WTC11 (cell line): ENCODE measurements at regions not wholly inside any gene's neighbourhood (a gene's known extent, or its start where the extent isn't known, plus 50 kb on each side); places are given as distances from the start of the nearest gene placed in this dataset.

Experiments
- ATAC-seq: fragments of 200-7000 bp; cut with Tn5 transposase; 2 replicates; pipeline ENCODE4 v1.10.0; 2021; ENCODE audit warnings: mild to moderate bottlenecking, moderate library complexity
- CTCF ChIA-PET: fragments of 300-600 bp; sonication (Branson Sonifier 250); formaldehyde crosslinking; loops from one replicate; lab custom pipeline; 2021; ENCODE audit warnings: antibody characterized with exemption; lab: Charles Lee
- POLR2A ChIA-PET: fragments of 350-600 bp; sonication (Branson Sonifier 250); formaldehyde crosslinking; loops from one replicate; lab custom pipeline; 2021; ENCODE audit warnings: antibody characterized with exemption; lab: Charles Lee
- DNase-seq: peaks from one replicate; pipeline ENCODE4 v3.0.0; 2021; ENCODE audit warnings: low spot score
- H3K27ac Mint-ChIP-seq: 2 replicates; pipeline ENCODE4 v1.8.0; 2021; ENCODE audit warnings: mixed read lengths
- H3K27me3 Mint-ChIP-seq: 2 replicates; pipeline ENCODE4 v1.8.0; 2021; ENCODE audit warnings: low read depth, mild to moderate bottlenecking, moderate library complexity, mixed read lengths
- H3K36me3 Mint-ChIP-seq: 2 replicates; pipeline ENCODE4 v1.8.0; 2021; ENCODE audit warnings: mixed read lengths
- H3K4me1 Mint-ChIP-seq: 2 replicates; pipeline ENCODE4 v1.8.0; 2022; ENCODE audit warnings: mixed read lengths
- H3K4me3 Mint-ChIP-seq: 2 replicates; pipeline ENCODE4 v1.8.0; 2021; ENCODE audit warnings: mild to moderate bottlenecking, moderate library complexity, mixed read lengths
- H3K9me3 Mint-ChIP-seq: 2 replicates; pipeline ENCODE4 v1.8.0; 2021; ENCODE audit warnings: mixed read lengths
- CBFB ChIP-seq: sonication (generic); formaldehyde crosslinking; IDR thresholded peaks from 2 replicates; pipeline ENCODE4 v1.8.1; 2022; ENCODE audit warnings: mild to moderate bottlenecking, low read depth, missing genetic modification reagents
- ELF4 ChIP-seq: sonication (generic); formaldehyde crosslinking; IDR thresholded peaks from 2 replicates; pipeline ENCODE4 v1.8.1; 2022; ENCODE audit warnings: low read depth, mild to moderate bottlenecking, moderate library complexity, missing genetic modification reagents
- JAZF1 ChIP-seq: fragments of 250-450 bp; sonication (Bioruptor Pico); IDR thresholded peaks from 2 replicates; pipeline ENCODE4 v1.9.0; 2021; ENCODE audit warnings: moderate library complexity, mild to moderate bottlenecking, inconsistent platforms
- JUN ChIP-seq: sonication (generic); formaldehyde crosslinking; IDR thresholded peaks from 2 replicates; pipeline ENCODE4 v1.8.0; 2023; ENCODE audit warnings: mild to moderate bottlenecking, missing genetic modification reagents
- NR1H2 ChIP-seq: sonication (generic); formaldehyde crosslinking; IDR thresholded peaks from 2 replicates; pipeline ENCODE4 v1.9.0; 2021; ENCODE audit warnings: mild to moderate bottlenecking, moderate library complexity, missing genetic modification reagents
- RELA ChIP-seq: sonication (generic); formaldehyde crosslinking; IDR thresholded peaks from 2 replicates; pipeline ENCODE4 v1.8.1; 2022; ENCODE audit warnings: missing genetic modification reagents, mild to moderate bottlenecking, borderline replicate concordance
- SMAD3 ChIP-seq: sonication (generic); formaldehyde crosslinking; IDR thresholded peaks from 2 replicates; pipeline ENCODE4 v1.8.0; 2022; ENCODE audit warnings: missing genetic modification reagents, mild to moderate bottlenecking, borderline replicate concordance
- SP1 ChIP-seq: sonication (generic); formaldehyde crosslinking; conservative IDR thresholded peaks from 2 replicates; pipeline ENCODE4 v1.8.1; 2022; ENCODE audit warnings: missing genetic modification reagents
- TEAD1 ChIP-seq: sonication (generic); formaldehyde crosslinking; IDR thresholded peaks from 2 replicates; pipeline ENCODE4 v1.8.0; 2022; ENCODE audit warnings: mild to moderate bottlenecking, missing genetic modification reagents
- TEAD4 ChIP-seq: sonication (generic); formaldehyde crosslinking; IDR thresholded peaks from 2 replicates; pipeline ENCODE4 v1.8.0; 2022; ENCODE audit warnings: mild to moderate bottlenecking, missing genetic modification reagents
- ZNF121 ChIP-seq: sonication (generic); formaldehyde crosslinking; IDR thresholded peaks from 2 replicates; pipeline ENCODE4 v1.8.0; 2023; ENCODE audit warnings: missing genetic modification reagents
- TF ChIP-seq, protein P1 (sequence below): sonication (generic); formaldehyde crosslinking; IDR thresholded peaks from 2 replicates; pipeline ENCODE4 v1.8.0; 2022; ENCODE audit warnings: mild to moderate bottlenecking, missing genetic modification reagents
- TF ChIP-seq, protein P2 (sequence below): fragments of 250-450 bp; sonication (Bioruptor Pico); IDR thresholded peaks from 2 replicates; pipeline ENCODE4 v1.8.0; 2021; ENCODE audit warnings: mild to moderate bottlenecking
- TF ChIP-seq, protein P3 (sequence below): sonication (generic); formaldehyde crosslinking; conservative IDR thresholded peaks from 2 replicates; pipeline ENCODE4 v1.8.1; 2022; ENCODE audit warnings: mild to moderate bottlenecking, missing genetic modification reagents
- TF ChIP-seq, protein P4 (sequence below): sonication (generic); formaldehyde crosslinking; IDR thresholded peaks from 2 replicates; pipeline ENCODE4 v1.8.0; 2023; ENCODE audit warnings: mild to moderate bottlenecking, missing genetic modification reagents
- TF ChIP-seq, protein P5 (sequence below): fragments of 250-450 bp; sonication (Bioruptor Pico); IDR thresholded peaks from 2 replicates; pipeline ENCODE4 v1.9.0; 2021; ENCODE audit warnings: mild to moderate bottlenecking
- TF ChIP-seq, protein P6 (sequence below): sonication (generic); formaldehyde crosslinking; IDR thresholded peaks from 2 replicates; pipeline ENCODE4 v1.8.1; 2023; ENCODE audit warnings: mild to moderate bottlenecking, missing genetic modification reagents, moderate library complexity
- TF ChIP-seq, protein P7 (sequence below): sonication (generic); formaldehyde crosslinking; IDR thresholded peaks from 2 replicates; pipeline ENCODE4 v1.8.0; 2022; ENCODE audit warnings: mild to moderate bottlenecking, missing genetic modification reagents
- TF ChIP-seq, protein P8 (sequence below): sonication (generic); formaldehyde crosslinking; IDR thresholded peaks from 2 replicates; pipeline ENCODE4 v1.8.1; 2023; ENCODE audit warnings: mild to moderate bottlenecking, missing genetic modification reagents
- TF ChIP-seq, protein P9 (sequence below): sonication (generic); formaldehyde crosslinking; IDR thresholded peaks from 2 replicates; pipeline ENCODE4 v1.8.1; 2022; ENCODE audit warnings: low read depth, mild to moderate bottlenecking, moderate library complexity, missing genetic modification reagents, borderline replicate concordance

DNA sequence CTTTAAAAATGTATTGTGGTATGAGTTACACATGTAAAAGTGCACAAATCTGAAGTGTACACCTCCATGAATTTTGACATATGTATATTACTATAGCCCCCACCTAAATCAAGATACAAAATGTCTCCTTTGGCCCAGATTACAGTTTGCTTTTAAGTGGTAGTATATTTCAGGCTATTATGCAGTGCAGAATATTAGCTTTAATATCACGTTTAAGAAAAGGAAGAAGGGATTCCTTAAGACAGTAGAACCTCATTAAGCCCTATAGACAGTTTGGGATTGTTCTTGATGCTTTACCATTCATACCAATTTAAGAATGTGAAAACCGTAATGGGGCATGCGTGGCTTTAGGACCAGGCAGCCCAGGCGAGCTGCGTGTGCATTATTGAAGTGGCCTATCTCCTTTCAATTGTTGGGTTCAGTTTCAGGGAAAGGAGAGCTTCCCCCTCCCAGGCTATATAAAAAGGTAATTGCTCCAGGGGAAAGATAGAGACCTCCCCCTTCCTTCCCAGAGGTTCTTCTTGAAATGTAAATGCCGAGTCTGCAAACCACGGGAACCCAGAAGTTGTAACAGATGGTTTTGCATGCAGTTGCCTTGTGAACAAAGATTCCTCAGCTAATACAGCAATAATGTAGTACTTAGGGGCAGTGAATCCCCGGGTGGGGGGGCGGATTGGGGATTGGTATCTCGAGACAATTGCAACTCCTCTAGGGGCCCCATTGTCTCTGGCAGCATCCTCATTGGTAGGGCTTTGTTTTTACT, 106.1 kb downstream of the UCHL1 start:
- Mint-ChIP-seq H3K27me3 (peaks cover 97% of the 10 kb centered on the region), H3K27ac (no peak overlapping the region), H3K36me3 (no peaks in the 10 kb centered on the region), H3K4me3 (peak overlapping the region; percentile 36; the same call in 1 of the 2 replicates), H3K9me3 (no peaks in the 10 kb centered on the region), H3K4me1 (peaks cover 45% of the 10 kb centered on the region)
- POLR2A ChIA-PET, result no interaction called here
- ATAC-seq (peak; percentile 18), DNase-seq (peak; percentile 72)
- CTCF ChIA-PET, result interaction anchor here (2.7 to 3.2 kb wide), 2 partner anchors 82 to 282 kb away, joined by 14 to 15 read pairs; no protein-coding TSS in a partner anchor
- TF ChIP-seq TEAD1 (CRISPR knock-in tag), result peak; percentile 68; the same call in 1 of the 2 replicates
- TF ChIP-seq, protein P1, sequence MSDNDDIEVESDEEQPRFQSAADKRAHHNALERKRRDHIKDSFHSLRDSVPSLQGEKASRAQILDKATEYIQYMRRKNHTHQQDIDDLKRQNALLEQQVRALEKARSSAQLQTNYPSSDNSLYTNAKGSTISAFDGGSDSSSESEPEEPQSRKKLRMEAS, result no peak
- TF ChIP-seq, protein P2, sequence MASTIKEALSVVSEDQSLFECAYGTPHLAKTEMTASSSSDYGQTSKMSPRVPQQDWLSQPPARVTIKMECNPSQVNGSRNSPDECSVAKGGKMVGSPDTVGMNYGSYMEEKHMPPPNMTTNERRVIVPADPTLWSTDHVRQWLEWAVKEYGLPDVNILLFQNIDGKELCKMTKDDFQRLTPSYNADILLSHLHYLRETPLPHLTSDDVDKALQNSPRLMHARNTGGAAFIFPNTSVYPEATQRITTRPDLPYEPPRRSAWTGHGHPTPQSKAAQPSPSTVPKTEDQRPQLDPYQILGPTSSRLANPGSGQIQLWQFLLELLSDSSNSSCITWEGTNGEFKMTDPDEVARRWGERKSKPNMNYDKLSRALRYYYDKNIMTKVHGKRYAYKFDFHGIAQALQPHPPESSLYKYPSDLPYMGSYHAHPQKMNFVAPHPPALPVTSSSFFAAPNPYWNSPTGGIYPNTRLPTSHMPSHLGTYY (CRISPR knock-in tag), result no peak
- TF ChIP-seq, protein P3, sequence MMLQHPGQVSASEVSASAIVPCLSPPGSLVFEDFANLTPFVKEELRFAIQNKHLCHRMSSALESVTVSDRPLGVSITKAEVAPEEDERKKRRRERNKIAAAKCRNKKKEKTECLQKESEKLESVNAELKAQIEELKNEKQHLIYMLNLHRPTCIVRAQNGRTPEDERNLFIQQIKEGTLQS (CRISPR knock-in tag), result no peak
- no peak for TF ChIP-seq CBFB (CRISPR knock-in tag)
- no peak for TF ChIP-seq RELA (CRISPR knock-in tag)
- TF ChIP-seq, protein P4, sequence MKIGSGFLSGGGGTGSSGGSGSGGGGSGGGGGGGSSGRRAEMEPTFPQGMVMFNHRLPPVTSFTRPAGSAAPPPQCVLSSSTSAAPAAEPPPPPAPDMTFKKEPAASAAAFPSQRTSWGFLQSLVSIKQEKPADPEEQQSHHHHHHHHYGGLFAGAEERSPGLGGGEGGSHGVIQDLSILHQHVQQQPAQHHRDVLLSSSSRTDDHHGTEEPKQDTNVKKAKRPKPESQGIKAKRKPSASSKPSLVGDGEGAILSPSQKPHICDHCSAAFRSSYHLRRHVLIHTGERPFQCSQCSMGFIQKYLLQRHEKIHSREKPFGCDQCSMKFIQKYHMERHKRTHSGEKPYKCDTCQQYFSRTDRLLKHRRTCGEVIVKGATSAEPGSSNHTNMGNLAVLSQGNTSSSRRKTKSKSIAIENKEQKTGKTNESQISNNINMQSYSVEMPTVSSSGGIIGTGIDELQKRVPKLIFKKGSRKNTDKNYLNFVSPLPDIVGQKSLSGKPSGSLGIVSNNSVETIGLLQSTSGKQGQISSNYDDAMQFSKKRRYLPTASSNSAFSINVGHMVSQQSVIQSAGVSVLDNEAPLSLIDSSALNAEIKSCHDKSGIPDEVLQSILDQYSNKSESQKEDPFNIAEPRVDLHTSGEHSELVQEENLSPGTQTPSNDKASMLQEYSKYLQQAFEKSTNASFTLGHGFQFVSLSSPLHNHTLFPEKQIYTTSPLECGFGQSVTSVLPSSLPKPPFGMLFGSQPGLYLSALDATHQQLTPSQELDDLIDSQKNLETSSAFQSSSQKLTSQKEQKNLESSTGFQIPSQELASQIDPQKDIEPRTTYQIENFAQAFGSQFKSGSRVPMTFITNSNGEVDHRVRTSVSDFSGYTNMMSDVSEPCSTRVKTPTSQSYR, result 0 out of 2 replicates have a peak, but pooled peaks have one; percentile 34
- TF ChIP-seq, protein P5, sequence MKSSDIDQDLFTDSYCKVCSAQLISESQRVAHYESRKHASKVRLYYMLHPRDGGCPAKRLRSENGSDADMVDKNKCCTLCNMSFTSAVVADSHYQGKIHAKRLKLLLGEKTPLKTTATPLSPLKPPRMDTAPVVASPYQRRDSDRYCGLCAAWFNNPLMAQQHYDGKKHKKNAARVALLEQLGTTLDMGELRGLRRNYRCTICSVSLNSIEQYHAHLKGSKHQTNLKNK (CRISPR knock-in tag), result no peak
- TF ChIP-seq, protein P6, sequence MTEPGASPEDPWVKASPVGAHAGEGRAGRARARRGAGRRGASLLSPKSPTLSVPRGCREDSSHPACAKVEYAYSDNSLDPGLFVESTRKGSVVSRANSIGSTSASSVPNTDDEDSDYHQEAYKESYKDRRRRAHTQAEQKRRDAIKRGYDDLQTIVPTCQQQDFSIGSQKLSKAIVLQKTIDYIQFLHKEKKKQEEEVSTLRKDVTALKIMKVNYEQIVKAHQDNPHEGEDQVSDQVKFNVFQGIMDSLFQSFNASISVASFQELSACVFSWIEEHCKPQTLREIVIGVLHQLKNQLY, result no peak
- TF ChIP-seq JAZF1 (CRISPR knock-in tag), result no peak

DNA sequence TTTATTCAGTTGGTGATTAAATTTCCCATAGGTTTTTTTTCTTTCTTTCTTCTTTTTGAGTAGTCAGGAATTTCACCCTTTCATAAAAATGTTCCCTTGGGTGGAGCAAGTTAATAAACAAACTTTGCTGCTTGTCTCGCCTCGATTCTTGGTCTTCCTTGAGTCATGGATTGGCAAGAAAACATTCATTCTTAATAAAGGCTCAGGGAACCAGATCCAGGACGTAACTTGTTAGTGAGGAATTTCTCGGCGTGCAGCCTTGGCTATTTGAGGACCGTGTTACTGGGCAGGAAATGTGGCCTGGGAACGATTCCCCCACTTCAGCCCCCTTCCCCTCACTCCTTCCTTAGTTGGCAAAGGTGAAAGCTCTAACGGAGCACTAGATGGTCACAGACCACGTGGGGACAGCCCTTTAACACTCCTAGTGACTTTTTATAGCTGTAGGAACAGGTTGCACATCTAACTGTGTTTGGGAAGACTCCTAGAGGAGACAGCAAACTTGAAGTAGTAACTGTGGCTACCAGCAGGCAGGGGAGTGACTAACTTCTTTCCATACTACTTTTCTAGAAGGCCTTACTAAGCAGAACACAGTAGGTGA, 106.8 kb downstream of the UCHL1 start:
- ATAC-seq (no peak), DNase-seq (no peak)
- no peak for TF ChIP-seq SMAD3 (CRISPR knock-in tag)
- TF ChIP-seq NR1H2 (CRISPR knock-in tag), result no peak
- no peak for TF ChIP-seq JUN (CRISPR knock-in tag)
- TF ChIP-seq, protein P7, sequence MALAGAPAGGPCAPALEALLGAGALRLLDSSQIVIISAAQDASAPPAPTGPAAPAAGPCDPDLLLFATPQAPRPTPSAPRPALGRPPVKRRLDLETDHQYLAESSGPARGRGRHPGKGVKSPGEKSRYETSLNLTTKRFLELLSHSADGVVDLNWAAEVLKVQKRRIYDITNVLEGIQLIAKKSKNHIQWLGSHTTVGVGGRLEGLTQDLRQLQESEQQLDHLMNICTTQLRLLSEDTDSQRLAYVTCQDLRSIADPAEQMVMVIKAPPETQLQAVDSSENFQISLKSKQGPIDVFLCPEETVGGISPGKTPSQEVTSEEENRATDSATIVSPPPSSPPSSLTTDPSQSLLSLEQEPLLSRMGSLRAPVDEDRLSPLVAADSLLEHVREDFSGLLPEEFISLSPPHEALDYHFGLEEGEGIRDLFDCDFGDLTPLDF (CRISPR knock-in tag), result no peak
- TF ChIP-seq, protein P3 (CRISPR knock-in tag), result no peak
- TF ChIP-seq, protein P8, sequence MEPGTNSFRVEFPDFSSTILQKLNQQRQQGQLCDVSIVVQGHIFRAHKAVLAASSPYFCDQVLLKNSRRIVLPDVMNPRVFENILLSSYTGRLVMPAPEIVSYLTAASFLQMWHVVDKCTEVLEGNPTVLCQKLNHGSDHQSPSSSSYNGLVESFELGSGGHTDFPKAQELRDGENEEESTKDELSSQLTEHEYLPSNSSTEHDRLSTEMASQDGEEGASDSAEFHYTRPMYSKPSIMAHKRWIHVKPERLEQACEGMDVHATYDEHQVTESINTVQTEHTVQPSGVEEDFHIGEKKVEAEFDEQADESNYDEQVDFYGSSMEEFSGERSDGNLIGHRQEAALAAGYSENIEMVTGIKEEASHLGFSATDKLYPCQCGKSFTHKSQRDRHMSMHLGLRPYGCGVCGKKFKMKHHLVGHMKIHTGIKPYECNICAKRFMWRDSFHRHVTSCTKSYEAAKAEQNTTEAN (CRISPR knock-in tag), result no peak
- TF ChIP-seq TEAD4, result no peak
- TF ChIP-seq, protein P9, sequence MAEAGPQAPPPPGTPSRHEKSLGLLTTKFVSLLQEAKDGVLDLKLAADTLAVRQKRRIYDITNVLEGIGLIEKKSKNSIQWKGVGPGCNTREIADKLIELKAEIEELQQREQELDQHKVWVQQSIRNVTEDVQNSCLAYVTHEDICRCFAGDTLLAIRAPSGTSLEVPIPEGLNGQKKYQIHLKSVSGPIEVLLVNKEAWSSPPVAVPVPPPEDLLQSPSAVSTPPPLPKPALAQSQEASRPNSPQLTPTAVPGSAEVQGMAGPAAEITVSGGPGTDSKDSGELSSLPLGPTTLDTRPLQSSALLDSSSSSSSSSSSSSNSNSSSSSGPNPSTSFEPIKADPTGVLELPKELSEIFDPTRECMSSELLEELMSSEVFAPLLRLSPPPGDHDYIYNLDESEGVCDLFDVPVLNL (CRISPR knock-in tag), result no peak
- TF ChIP-seq ZNF121 (CRISPR knock-in tag), result no peak
- no peak for TF ChIP-seq ELF4 (CRISPR knock-in tag)
- TF ChIP-seq SP1 (CRISPR knock-in tag), result no peak
- POLR2A ChIA-PET, result interaction anchor here (0.9 kb wide), 1 partner anchor 18 kb away, joined by 4 read pairs; no protein-coding TSS in a partner anchor
- CTCF ChIA-PET, result interaction anchor here (0.6 to 3.2 kb wide), 4 partner anchors 82 to 292 kb away, joined by 3 to 15 read pairs (median 8); no protein-coding TSS in a partner anchor
- no peaks in the 10 kb centered on the region for H3K36me3 Mint-ChIP-seq
- H3K9me3 Mint-ChIP-seq, result no peaks in the 10 kb centered on the region
- peak overlapping the region; percentile 36; the same call in 1 of the 2 replicates for H3K4me3 Mint-ChIP-seq
- H3K27me3 Mint-ChIP-seq, result peaks cover 95% of the 10 kb centered on the region
- no peak overlapping the region for H3K27ac Mint-ChIP-seq
- H3K4me1 Mint-ChIP-seq, result peaks cover 45% of the 10 kb centered on the region
